ENCODE measurements at regions not wholly inside any gene's neighbourhood (a gene's known extent, or its start where the extent isn't known, plus 50 kb on each side); places are given as distances from the start of the nearest gene placed in this dataset.
A peak's percentile ranks its signal among the peaks of the same experiment; 100 is the strongest.

DNA sequence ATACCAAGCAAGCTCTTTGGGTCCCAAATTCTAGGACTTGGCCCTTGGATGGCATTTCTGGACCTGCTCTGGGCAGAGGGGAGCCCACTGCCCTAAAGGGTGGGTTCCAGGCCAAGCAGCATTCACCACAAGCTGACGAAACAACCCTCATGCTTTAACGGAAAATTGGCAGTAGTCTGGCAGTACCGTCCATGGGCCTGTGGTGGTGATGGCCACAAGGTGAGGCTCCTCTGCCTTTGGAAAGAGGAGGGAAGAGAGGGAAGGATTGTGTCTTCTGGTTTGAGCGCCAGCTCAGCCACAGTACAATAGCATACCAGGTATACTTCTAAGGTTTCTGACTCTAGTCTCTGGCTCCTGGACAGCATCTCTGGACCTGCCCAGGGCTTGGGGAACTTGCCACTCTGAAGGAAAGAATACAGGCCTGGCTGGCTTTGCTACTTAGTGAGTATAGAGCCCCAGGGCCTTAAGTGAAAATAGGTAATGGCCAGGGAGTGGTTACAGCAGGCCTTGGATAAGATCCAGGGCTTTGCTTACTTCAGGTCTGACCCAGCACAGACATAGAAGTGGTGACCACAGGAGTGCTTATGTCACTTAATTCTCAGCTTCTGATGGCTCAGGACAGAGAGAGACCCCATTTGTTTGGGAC is 595.5 kb downstream of the LMO7 start:
- H3K4me1 ChIP-seq: no peaks in the 10 kb centered on the region
- ATAC-seq: no peak

DNA sequence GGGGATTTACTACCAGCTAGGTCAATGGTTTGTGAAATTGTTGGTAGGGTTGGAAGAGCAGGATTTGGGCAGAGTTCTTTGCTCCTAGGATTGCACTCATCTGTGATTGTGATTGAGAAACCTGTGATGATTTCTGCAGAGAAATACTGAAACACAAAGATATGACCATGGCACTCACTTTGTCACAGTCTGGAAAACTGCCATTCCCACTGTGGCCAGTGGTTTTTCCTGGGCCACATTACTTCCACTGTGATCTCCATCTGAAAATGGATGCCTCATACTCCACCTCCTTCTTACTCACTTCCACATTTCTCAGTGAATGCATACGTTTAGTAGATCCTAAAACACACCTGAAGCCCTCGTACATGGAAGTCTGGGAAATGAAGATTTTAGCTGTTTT is 593.2 kb downstream of the LMO7 start:
- TF ChIP-seq, protein P1, sequence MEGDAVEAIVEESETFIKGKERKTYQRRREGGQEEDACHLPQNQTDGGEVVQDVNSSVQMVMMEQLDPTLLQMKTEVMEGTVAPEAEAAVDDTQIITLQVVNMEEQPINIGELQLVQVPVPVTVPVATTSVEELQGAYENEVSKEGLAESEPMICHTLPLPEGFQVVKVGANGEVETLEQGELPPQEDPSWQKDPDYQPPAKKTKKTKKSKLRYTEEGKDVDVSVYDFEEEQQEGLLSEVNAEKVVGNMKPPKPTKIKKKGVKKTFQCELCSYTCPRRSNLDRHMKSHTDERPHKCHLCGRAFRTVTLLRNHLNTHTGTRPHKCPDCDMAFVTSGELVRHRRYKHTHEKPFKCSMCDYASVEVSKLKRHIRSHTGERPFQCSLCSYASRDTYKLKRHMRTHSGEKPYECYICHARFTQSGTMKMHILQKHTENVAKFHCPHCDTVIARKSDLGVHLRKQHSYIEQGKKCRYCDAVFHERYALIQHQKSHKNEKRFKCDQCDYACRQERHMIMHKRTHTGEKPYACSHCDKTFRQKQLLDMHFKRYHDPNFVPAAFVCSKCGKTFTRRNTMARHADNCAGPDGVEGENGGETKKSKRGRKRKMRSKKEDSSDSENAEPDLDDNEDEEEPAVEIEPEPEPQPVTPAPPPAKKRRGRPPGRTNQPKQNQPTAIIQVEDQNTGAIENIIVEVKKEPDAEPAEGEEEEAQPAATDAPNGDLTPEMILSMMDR (IDR thresholded peaks at IDR 0.05): no peak
- TF ChIP-seq POLR2A (IDR thresholded peaks at IDR 0.05) (no peak), EP300 (IDR thresholded peaks at IDR 0.05) (no peak), POLR2AphosphoS5 (IDR thresholded peaks at IDR 0.05) (no peak)
- Histone ChIP-seq H3K27me3 (no peaks in the 10 kb centered on the region), H3K36me3 (no peaks in the 10 kb centered on the region), H3K9me3 (no peaks in the 10 kb centered on the region), H3K27ac (no peak overlapping the region), H3K4me1 (no peaks in the 10 kb centered on the region), H3K4me3 (no peak overlapping the region)
- WGBS, 2 donors (ENCODE audit: low coverage in 1 of 2): 92 to 100% methylated on average over 2 of the region's 2 CpGs
- no peak for ATAC-seq

More for the DNA sequence above, 595.5 kb downstream of the LMO7 start:
- Histone ChIP-seq H3K36me3 (no peaks in the 10 kb centered on the region), H3K9me3 (no peaks in the 10 kb centered on the region), H3K27me3 (no peaks in the 10 kb centered on the region), H3K27ac (no peak overlapping the region), H3K4me3 (no peak overlapping the region)
- WGBS, 2 donors (ENCODE audit: low coverage in 1 of 2): 96 to 100% methylated on average over 4 of the region's 4 CpGs
- TF ChIP-seq EP300 (IDR thresholded peaks at IDR 0.05) (no peak), POLR2A (IDR thresholded peaks at IDR 0.05) (no peak), POLR2AphosphoS5 (IDR thresholded peaks at IDR 0.05) (no peak)
- TF ChIP-seq, protein P1 (IDR thresholded peaks at IDR 0.05): no peak

DNA sequence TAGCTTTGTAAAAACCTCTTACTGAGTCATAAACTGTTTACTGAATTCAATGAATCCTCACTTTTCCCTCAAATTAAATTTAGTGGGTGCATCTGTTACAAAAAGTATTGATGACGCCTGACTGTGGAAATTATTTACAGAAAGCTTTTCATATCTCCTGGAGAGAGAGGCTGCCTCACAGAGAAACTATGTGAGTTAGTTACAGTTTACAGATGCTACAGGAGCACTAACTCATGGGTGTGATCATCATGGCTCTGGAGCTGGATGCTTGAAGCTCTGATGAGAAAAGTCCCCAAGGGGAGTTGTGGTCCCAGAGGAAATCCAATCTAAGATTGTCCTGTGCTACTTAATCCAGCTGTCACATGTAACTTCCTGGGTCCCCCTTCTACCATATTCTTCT is 590.8 kb downstream of the LMO7 start:
- Histone ChIP-seq H3K36me3 (no peaks in the 10 kb centered on the region), H3K9me3 (no peaks in the 10 kb centered on the region), H3K27me3 (no peaks in the 10 kb centered on the region), H3K4me1 (no peaks in the 10 kb centered on the region), H3K27ac (no peak overlapping the region), H3K4me3 (no peak overlapping the region)
- WGBS, 2 donors (ENCODE audit: low coverage in 1 of 2): 71 to 86% methylated on average over 1 of the region's 1 CpG
- ATAC-seq: no peak
- no peak for TF ChIP-seq POLR2A (IDR thresholded peaks at IDR 0.05)
- TF ChIP-seq EP300 (IDR thresholded peaks at IDR 0.05): no peak
- TF ChIP-seq, protein P1 (IDR thresholded peaks at IDR 0.05): no peak
- no peak for TF ChIP-seq POLR2AphosphoS5 (IDR thresholded peaks at IDR 0.05)

DNA sequence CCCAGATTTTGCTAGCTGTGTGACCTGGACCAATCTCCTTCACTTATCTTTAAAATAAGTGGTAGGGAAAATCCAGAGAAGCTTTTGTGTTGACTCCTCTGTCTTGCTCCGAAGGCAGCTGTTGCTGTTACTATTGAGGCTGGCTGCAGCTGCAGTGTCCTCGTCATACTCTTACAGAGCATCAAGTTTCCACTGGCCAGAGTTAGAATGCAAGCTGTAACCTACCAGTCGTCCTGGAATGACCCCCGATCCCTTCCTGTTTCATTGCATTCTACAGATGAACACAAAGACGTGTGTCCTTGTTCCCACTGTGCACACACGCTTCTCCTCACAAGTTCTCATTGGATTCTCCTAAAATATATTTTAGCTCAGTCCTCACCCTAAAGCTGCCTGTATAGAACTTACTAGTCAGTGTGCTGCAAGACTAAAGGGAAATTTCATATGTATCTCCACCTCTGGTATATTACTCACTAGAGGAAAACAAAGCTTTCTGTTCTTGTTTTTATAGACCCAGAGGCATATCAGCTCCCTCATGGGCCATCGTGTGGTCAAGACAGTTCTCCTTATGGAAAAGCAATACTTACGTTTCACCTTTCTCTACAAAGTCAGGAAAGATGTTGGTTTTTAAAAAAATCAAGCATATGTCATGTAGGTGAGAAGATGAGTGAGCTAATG is 589.8 kb downstream of the LMO7 start:
- H3K4me1 ChIP-seq: no peaks in the 10 kb centered on the region
- no peak overlapping the region for H3K4me3 ChIP-seq
- H3K27ac ChIP-seq: no peak overlapping the region
- no peaks in the 10 kb centered on the region for H3K27me3 ChIP-seq
- H3K36me3 ChIP-seq: no peaks in the 10 kb centered on the region
- H3K9me3 ChIP-seq: no peaks in the 10 kb centered on the region
- TF ChIP-seq POLR2AphosphoS5 (IDR thresholded peaks at IDR 0.05) (no peak), POLR2A (IDR thresholded peaks at IDR 0.05) (no peak), EP300 (IDR thresholded peaks at IDR 0.05) (no peak)
- TF ChIP-seq, protein P1 (IDR thresholded peaks at IDR 0.05): no peak
- ATAC-seq: peak; percentile 41
- 51 to 55% methylated on average over 6 to 8 of the region's 8 CpGs for WGBS, 2 donors (ENCODE audit: low coverage in 1 of 2)

DNA sequence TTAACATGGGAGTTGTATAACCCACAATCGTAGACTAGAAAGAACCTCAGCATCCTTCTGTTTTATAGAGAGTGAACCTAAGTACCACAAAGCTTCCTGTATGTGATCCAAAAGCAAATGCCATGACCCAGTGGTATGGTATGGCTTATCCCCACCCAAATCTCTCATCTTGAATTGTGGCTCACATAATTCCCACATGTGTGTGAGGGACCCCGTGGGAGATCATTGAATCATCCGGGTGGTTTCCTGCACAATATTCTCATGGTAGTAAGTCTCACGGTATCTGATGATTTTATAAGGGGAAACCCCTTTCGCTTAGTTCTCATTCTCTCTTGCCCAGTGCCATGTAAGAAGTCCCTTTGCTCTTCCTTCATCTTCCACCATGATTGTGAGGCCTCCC is 587.9 kb downstream of the LMO7 start:
- H3K4me3 ChIP-seq: no peak overlapping the region
- no peak for ATAC-seq
- H3K4me1 ChIP-seq: no peaks in the 10 kb centered on the region
- H3K27me3 ChIP-seq: no peaks in the 10 kb centered on the region
- H3K9me3 ChIP-seq: no peaks in the 10 kb centered on the region
- WGBS, 2 donors (ENCODE audit: low coverage in 1 of 2): 94 to 95% methylated on average over 3 to 4 of the region's 5 CpGs
- TF ChIP-seq, protein P1 (IDR thresholded peaks at IDR 0.05): no peak
- TF ChIP-seq POLR2AphosphoS5 (IDR thresholded peaks at IDR 0.05) (no peak), EP300 (IDR thresholded peaks at IDR 0.05) (no peak), POLR2A (IDR thresholded peaks at IDR 0.05) (no peak)
- H3K36me3 ChIP-seq: no peaks in the 10 kb centered on the region
- no peak overlapping the region for H3K27ac ChIP-seq
